ENCODE measurements at regions not wholly inside any gene's neighbourhood (a gene's known extent, or its start where the extent isn't known, plus 50 kb on each side); places are given as distances from the start of the nearest gene placed in this dataset.

DNA sequence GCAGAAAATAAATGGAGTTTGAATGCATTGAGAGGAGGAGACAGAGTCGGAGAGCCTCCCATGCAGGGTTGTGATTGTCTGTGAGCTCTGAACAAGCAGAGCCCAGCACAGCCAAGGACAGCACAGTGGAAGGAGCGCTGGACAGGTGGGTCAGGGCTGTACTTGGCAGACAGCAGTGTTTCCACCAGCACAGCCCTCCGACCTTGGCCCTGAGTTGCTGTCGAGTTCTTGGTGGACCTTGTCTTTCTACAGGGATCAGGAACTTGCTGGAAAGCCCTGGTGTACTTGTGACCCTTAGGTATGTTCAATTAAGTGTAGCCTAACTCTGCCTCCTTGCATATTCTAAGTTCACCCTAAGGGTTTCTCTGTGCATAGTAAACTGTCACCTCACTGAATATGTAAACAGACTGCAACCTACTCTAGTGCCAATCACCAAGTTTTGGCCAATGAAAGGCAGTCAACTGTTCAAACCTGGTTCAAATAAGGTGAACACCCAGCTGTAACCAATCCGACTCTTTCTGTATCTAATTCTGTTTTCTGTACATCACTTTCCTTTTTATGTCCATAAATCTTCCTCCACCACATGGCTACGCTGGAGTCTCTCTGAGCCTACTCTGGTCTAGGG, 86.6 kb upstream of the SLC25A33 start:
- TF ChIP-seq, protein P1, sequence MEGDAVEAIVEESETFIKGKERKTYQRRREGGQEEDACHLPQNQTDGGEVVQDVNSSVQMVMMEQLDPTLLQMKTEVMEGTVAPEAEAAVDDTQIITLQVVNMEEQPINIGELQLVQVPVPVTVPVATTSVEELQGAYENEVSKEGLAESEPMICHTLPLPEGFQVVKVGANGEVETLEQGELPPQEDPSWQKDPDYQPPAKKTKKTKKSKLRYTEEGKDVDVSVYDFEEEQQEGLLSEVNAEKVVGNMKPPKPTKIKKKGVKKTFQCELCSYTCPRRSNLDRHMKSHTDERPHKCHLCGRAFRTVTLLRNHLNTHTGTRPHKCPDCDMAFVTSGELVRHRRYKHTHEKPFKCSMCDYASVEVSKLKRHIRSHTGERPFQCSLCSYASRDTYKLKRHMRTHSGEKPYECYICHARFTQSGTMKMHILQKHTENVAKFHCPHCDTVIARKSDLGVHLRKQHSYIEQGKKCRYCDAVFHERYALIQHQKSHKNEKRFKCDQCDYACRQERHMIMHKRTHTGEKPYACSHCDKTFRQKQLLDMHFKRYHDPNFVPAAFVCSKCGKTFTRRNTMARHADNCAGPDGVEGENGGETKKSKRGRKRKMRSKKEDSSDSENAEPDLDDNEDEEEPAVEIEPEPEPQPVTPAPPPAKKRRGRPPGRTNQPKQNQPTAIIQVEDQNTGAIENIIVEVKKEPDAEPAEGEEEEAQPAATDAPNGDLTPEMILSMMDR (conservative IDR thresholded peaks at IDR 0.05 in 1 of 2, IDR thresholded peaks at IDR 0.05 in 1 of 2; ENCODE audit: extremely low read depth in 1 of 2, insufficient read depth in 1 of 2, low read depth in 1 of 2, low read length in 2 of 2) = no peak
- no peak for TF ChIP-seq EZH2 (IDR thresholded peaks at IDR 0.05; ENCODE audit: borderline replicate concordance, low read length)

Measured in mammary epithelial cell (primary cell).